SH-SY5Y (cell line): ENCODE measurements at regions not wholly inside any gene's neighbourhood (a gene's known extent, or its start where the extent isn't known, plus 50 kb on each side); places are given as distances from the start of the nearest gene placed in this dataset.

Experiments used
- GATA2 ChIP-seq: IDR thresholded peaks from 2 replicates; pipeline ENCODE4 v1.6.1; 2011; ENCODE audit warnings: mild to moderate bottlenecking, low read depth, low read length
- GATA3 ChIP-seq: IDR thresholded peaks from 2 replicates; pipeline ENCODE4 v1.6.1; 2011; ENCODE audit warnings: low read depth, mild to moderate bottlenecking, low read length, moderate library complexity

- TF ChIP-seq GATA3 (no peak), GATA2 (no peak)
Measured at GRCh38 chr10:128206676-128207075, 80.5 kb upstream of the MKI67 start.
